GM18907 (cell line): ENCODE measurements at regions not wholly inside any gene's neighbourhood (a gene's known extent, or its start where the extent isn't known, plus 50 kb on each side); places are given as distances from the start of the nearest gene placed in this dataset.
"Not testable (repeated sequence)": the region's sequence is repeated elsewhere in the genome, so short reads cannot be mapped to it uniquely, and the experiment has no call there.

ENCODE experiments used
- ATAC-seq: cut with Tn5 transposase; IDR thresholded peaks from one replicate; pipeline ENCODE4 v1.9.1; 2021; ENCODE audit warnings: mild to moderate bottlenecking, moderate library complexity; ENCODE audit not compliant: unreplicated experiment

DNA sequence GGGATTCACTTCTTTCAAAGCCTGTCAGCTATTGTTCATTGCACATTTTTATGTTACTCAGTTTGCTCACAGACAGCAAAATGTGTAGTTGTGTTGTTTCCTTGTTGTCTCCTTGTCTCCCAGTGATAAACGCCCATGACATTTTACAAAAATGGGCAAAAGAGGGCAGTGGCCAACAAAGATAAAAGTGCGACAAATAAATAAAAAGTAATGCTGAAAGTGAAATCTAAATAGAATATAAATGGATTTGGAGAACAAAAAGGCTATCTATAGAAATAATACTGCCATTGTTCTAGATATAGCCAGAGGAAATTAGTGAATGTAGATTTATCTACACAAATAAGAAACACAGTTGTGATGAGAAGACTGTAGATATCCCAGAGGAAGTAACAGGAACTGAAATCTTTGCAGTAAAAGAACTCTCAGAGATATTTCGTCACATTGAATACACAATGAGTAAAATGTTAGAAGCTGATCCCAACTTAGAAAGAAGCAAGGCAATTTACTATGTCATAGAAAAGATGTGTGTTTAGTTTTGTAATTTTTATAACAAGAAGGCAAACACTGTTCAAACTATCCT is 1186.2 kb upstream of the FAM98A start:
- ATAC-seq, result no peak

DNA sequence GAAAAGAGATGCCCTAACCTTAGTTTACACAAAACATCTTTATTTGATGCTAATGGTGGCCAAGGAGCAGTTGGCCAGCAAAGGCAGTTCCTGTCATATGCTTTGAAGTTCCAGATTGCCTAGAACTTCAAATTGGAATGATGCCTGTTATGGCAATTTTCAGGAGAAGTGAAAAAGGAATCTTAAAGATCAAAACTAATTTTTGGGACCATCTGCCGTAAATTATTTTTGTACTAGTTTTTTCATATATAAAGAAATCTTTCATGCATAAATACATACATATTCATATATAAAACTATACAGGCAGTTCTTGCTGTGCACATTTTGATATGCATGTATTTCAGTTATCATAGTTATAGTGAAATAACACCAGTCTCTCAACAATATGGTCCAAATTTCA is 1185.6 kb upstream of the FAM98A start:
- ATAC-seq, result no peak

DNA sequence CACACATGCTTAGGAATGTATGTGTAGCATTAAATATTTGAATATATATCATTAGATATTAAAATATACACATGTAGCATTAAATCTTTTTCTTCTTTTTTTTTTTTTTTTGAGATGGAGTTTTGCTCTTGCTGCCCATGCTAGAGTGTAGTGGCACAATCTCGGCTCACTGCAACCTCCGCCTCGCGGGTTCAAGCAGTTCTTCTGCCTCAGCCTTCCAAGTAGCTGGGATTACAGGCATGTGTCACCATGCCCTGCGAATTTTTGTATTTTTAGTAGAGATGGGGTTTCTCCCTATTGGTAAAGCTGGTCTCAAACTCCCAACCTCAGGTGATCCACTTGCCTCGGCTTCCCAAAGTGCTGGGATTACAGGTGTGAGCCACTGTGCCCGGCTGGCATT is 1151.6 kb upstream of the FAM98A start:
- ATAC-seq, result not testable (repeated sequence)

DNA sequence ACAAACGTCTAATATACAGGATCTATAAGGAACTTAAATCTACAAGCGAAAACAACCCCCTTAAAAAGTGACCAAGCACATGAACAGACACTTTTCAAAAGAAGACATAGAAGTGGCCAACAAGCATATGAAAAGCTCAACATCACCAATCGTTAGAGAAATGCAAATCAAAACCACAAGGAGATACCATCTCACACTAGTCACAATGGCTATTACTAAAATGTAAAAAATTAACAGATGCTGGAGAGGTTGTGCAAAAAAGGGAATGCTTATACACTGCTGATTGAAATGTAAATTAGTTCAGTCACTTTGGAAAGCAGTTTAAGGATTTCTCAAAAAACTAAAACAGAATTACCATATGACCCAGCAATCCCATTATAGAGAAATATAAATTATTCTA is 1148.5 kb upstream of the FAM98A start:
- ATAC-seq, result no peak

DNA sequence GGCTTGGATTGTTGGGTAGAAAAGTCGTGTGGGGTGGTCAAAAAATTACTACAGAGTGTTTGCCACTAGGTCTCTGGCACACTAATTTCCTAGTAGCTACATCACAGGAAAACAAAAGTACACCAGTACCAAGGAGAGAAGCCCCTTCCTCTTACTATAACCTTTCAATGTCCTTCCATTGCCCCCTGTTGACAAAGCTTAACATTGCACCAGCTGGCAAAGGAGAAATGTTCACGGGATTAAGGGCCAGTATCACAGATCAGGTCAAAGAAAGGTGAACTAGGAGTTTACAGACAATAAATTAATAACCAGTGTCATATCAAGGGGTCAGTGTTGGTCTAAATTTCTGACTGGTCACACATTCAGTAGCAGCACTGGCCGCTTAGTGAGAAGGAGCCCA is 1139.6 kb upstream of the FAM98A start:
- ATAC-seq, result no peak

DNA sequence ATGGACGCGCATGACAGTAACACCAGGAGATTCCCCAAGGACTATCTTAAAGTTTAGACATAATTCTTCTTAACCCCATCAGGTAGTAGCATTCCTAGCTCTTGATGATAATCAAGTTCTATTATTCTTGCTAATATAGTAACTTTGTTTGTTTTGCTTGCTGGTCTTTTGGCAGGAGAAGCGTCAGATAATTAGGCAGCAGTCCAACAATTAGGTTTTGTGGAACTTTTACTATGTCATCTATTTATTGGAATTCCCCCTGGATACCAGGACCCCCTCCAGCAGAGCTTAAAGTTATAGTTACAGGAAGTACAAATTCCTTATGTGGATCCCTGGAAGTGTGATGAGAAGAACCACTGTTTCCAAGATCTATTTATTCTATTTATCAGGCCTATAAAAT is 1138.0 kb upstream of the FAM98A start:
- no peak for ATAC-seq

DNA sequence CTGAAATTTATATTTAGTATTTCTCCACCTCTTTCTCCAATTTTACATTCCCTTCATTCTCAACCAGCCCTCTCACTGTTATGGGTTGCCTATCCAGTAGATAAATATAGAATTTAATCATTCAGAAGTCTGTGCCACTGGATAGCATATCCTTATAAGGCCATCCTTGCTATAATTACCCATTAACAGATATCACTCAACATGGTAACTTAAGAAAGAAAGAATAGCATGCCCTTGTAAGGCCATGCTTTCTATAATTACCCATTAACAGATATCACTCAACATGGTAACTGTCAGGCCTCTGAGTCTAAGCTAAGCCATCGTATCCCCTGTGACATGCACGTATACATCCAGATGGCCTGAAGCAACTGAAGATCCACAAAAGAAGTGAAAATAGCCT is 1137.4 kb upstream of the FAM98A start:
- peak; percentile 59 for ATAC-seq

DNA sequence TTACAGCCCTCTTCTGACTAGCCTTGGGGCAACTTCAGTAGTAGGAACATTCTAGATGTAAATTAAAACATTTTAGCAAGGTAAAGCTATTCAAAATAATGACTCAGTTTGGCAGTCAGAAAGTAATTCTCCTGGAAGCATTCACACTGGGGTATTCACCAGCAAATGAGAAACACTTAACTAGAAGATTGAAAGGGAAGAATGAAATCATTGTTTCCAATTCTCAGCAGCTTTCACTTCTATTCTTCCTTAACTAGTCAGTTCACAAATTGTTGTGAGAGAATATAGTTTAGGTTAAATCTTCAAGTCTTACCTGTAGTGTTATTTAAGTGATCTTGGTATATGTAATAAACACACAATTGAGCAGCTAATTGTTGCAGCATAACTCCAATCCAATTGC is 1135.6 kb upstream of the FAM98A start:
- ATAC-seq, result no peak

DNA sequence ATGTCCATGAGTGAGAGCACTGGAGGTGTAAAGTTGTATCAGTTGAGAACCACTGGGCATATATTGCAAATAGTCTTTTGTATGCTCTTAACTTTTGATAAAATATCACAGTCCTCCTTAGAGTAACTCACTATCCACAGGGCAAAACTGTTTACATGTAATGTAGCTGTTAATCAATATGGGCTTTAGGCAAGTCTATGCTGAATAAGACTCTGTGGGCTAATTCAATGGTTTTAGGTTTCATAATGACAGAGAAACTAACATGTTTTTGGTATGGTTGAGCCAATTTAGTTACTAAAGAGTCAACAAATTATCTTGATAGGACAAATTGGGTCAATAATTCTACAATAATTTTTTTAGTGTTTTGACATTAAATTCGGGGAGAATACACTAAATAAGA is 1134.9 kb upstream of the FAM98A start:
- peak; percentile 58 for ATAC-seq

DNA sequence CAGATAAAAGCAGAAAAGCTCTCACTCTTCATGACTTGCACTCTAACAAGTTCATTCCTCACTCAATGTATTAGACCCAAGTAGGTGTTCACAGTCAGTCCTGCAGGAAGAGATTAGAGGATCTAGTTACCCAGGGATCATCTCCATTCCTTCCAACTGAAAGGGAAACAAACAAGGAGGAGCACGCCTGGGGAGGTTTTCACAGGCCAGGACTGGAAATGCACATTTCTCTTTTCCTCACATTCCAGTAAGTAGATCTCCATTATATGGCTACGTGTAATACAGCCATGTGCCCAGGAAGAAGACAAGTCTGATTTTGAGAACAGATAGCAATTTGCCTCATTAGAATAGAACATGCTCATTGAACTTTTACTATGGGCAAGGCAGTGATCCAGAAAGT is 1132.2 kb upstream of the FAM98A start:
- ATAC-seq, result no peak

DNA sequence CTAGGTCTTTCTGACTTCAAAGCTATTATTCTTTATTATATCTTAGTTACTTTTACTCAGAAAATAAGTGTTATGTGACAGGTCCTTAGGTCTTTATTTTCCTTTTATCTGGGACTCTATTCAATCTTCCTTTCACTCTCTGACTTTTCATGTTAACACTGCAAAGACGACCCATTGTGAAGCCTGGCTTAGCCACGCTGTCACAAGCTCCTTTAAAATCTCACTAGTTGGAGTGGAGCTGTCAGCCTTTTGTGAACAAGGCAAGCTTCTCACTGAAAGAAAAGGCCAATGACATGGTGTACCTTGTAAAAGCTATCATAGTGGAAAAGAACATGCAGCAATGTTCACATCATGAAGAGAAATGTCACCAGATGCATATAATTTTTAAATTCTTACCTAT is 1130.7 kb upstream of the FAM98A start:
- ATAC-seq, result no peak

DNA sequence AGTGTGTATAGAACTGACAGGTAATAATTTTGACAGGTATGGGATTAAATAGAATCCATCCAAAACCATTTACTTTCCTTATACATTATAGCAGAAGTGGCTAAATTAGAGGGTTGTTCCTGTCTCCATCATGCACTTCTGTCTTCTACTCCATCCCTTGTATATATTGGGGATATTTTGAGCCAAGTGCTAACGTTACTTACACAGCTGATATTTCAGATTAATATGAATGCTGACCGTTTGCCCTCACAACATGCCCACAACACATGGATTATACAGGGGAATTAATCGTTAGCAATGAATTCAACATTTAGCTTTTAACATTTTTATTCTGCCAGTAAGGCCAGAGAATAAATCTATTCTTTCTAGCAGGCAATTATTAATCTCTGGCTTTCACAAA is 1125.0 kb upstream of the FAM98A start:
- no peak for ATAC-seq

DNA sequence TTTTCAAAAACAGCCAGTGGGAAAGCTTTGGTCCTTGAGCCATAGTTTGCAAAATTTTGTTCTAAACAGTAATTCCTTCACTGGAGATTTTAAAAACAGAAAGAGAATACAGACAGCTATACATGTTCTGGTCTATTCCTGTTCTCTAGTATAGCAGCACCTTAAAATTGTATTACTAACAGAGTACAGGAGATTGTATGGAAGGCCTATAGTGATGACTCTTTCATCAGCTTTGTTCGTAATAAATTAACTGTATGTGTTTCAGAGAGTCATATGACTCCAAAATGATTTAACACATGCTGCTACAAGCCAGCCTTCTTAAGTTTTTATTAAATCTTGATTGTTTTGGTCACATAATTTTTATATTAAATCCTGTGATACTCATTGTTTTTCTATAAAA is 1124.6 kb upstream of the FAM98A start:
- no peak for ATAC-seq

DNA sequence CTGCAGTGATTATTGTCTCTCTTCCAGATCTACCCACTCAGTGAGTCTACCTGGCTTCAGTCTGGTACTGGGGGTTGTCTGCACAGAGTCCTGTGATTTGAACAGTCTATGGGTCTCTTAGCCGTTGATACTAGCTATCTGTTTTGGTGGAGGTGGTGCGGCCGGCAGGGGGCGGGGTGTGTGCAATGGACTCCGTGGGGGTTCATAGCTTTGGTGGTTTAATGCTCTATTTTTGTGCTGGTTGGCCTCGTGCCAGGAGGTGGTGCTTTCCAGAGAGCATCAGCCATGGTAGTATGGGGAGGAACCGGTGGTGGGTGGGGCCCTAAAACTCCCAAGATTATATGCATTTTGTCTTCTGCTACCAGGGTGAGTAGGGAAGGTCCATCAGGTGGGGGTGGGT is 1120.1 kb upstream of the FAM98A start:
- ATAC-seq, result no peak

DNA sequence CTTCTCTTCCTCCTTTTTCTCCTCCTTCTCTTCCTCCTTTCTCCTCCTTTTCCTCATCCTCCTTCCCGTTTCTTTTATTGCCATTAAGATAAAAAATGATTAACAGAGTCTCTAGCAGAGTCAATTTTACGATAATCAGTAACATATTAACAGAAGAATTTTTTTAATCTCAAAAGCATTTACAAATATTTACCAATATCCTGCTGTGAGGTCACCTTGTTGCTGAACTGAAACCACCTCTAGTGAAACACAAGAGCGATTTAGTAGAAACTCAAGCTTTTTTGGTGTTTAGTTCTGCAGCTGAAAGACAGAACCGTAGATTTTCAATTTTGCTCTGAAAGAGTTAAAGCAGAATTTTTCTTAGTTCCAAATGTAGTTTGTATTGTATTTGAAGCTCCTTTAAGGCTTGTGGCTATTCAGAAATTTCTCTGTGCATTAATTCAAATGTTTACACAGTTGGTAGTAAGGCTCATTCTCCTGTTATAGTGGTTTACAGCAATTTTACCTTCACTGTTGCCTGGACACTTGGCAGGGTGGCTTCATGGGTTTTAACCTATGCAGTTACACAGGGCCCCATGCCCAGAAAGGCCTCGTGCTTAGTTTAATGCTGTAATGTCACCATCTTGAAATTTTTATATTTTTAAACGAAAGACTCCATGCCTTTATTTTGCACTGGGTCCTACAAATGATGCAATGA is 1106.6 kb upstream of the FAM98A start:
- ATAC-seq, result peak; percentile 94

DNA sequence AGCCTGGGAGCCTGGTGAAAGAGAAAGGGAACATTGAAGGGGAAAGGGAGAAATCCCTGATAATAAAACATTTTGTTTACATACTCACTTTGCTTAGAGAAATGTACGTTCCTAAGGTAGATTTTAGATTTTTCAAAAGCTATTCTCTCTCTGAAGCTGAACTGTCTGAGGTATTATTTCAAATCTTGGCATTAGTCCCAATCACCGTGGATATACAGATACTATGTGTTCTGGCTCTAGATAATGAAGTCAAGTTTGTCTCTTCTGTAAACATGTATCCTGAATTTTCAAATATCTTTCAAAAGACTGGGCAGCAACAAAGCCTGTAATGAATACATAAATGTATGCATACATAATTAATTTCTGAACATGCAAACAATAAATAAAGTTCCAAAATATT is 1104.2 kb upstream of the FAM98A start:
- no peak for ATAC-seq

DNA sequence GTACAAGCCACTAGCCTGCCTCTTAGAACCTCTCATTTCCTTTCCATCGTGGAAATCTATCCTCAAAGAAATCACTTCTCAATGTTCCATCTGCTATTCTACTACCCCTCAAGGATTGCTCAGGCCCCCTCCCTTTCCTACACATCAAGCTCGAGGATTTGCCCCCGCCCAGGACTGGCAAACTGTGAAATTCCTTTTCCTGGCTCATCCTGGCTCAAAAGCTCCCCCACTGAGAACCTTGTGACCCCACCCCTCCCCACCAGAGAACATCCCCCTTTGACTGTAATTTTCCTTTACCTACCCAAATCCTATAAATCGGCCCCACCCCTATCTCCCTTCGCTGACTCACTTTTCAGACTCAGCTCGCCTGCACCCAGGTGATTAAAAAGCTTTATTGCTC is 1103.3 kb upstream of the FAM98A start:
- not testable (repeated sequence) for ATAC-seq

DNA sequence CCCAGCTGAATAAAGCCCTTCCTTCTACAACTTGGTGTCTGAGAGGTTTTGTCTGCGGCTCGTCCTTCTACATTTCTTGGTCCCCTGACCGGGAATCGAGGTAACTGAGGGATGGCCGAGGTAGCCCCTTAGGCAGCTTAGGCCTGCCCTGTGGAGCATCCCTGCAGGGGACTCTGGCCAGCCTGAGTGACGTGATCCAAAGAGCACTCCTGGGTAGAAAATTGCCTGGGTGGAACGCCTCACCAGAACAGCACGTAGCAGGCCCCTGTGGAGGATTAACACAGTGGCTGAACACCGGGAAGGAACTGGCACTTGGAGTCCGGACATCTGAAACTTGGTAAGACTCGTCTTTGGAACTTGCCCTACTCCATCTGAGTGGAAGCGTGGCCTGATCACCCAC is 1078.5 kb upstream of the FAM98A start:
- not testable (repeated sequence) for ATAC-seq

DNA sequence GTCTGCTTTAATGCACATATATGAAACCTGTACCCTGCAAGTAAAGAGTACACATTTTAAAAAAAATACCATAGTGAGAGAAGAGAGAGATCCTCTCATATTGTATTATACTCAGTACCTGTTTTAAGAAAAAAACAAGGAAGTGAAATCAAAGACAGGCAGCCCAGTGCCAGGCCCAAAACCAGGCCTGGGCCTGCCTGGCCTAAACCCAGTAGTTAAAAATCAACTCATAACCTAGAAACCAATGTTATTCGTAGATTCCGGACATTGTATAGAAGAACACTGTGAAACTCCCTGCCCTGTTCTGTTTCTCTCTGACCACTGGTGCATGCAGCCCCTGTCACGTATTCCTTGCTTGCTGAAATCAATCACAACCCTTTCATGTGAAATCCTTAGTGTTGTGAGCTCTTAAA is 1078.0 kb upstream of the FAM98A start:
- ATAC-seq, result peak; percentile 61

DNA sequence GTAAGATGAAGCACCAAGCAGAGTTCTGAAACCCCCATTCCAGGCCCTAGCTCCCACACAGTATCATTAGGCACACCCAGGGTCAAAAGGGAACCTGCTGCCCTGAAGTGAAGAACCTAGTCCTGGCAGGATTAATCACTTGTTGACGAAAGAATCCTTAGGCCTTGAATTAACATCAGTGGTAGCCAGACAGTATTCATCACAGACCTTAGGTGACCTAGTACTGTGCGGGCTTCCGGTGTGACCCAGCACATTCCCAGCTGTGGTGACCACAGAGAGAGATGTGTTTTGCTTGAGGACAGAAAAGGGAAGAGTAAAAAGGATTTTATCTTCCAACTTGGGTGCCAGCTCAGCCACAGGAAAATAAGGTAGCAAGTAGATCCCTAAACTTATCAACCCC is 1071.4 kb upstream of the FAM98A start:
- no peak for ATAC-seq

DNA sequence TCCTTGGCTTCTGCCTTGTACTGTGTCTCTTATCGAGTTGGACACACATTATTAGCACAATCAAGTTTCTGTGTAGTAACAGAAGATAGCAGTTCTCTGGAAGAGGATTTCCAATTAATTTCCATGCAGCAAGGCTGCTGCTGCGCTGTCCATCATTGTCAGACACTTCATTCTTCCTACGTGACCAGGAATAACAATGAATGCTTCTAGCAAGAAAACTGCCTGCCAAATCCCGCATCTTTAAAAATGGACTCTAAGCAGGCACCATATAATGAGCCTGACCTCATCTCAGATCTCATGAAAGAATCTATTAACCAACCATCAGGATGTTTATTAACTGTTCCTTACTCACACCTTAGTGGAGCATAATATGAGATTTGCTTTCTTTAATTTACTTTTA is 1067.7 kb upstream of the FAM98A start:
- no peak for ATAC-seq

DNA sequence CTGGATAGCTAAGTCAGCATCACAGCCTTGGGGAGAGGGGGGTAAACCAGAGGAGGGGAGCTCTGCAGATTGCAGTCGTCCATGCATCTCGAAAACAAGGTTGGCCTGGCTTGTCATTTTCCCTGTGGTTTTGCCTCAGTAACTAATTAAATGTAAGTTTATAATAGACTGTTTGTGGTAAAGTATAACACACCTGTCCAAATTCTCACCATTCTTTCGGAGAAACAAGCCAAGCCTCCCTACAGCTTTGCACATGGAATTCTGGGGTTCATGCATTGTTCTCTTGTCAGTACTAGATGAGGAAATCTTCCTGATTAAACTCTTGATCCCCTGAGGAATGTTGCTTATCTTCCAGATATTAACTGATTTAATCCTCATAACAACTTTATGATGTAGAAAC is 1065.2 kb upstream of the FAM98A start:
- ATAC-seq, result no peak

DNA sequence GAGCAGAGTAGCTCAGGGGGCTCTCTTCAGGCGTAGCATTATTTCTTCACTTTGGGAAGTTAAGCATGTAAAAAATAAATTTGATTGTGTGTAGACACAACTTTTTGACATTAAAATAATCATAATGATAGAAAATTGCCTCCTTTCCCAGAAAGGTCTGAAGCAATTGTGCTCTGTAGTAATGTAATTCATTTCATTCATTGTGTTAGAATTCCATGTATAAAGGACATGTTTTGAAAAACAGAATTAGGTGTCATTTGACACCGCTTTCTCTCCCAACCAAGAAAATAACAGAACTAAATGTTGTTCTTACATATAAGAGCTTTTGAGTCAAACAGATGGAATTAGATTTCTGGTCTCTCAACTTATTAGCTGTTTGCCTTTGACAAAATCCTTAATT is 1064.2 kb upstream of the FAM98A start:
- ATAC-seq, result no peak
